ENCODE measurements at regions not wholly inside any gene's neighbourhood (a gene's known extent, or its start where the extent isn't known, plus 50 kb on each side); places are given as distances from the start of the nearest gene placed in this dataset.

DNA sequence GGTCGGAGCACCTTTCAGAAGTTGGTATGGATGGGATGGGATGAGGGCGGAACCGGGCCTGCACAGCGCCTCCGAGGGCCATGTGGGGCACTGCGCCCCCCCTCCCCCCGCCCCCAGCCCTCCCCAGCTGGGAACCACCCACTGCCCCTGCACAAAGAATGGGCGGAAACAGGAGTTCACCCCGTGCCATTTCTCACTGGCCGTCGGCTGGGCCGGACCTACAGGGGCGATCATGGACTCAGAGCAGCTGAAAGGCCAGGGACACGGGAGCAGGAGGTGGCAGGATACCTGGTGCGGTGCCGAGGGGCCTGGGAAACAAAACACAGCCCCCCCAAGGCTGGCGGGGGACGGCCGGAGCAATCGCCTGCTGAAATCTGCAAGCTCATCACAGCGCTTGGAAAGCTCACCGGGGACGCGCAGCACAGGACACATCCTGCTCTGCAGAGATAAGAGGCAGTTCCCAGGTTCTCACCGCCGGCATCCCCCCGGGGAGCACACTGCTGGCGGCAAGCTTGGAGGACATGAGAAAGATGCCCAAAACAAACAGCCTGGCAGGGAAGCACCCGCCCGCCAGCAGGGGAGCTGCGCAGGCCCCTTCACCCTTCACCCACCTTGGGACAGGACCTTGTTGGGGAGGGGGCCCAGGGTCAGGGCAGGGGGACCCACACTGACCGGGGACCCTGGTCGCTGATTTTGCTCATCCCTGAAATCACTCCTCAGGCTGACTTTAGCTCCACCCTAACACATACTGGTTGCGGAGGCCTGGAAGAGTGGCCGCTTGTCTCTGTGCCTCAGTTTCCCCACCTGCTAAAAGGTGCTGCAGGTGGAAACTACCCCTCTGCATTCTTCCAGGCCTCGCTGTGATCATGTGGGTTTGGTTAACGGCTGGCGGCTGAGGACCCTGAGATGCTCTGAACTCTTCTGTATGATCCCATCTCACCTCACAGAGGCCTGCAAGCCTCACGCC is 263.9 kb downstream of the C16orf95 start:
- no peak for DNase-seq (ENCODE audit: low spot score)
- in situ Hi-C loops (cut with HindIII; ENCODE audit: low sequenced_read_pairs), result no loop called here

DNA sequence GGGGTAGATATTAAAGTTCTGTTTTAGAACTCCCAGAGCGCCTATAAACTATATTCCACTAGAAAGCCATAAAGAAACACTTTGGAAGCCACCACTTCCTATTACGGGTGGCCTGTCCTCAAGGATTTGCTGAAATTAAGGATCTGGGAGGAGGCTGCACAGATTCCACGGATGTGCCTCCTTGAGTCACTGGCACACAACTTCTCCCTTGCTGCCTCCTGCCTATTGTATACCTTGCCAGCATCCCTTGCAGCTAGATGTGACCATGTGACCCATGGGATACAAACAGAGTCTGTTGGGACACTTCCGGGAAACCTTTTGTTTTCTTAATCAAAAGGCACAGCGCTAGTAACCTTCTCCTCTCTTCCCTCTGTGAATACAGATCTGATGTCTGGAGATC is 263.0 kb downstream of the C16orf95 start:
- no peak for DNase-seq (ENCODE audit: low spot score)
- in situ Hi-C loops (cut with HindIII; ENCODE audit: low sequenced_read_pairs), result no loop called here

DNA sequence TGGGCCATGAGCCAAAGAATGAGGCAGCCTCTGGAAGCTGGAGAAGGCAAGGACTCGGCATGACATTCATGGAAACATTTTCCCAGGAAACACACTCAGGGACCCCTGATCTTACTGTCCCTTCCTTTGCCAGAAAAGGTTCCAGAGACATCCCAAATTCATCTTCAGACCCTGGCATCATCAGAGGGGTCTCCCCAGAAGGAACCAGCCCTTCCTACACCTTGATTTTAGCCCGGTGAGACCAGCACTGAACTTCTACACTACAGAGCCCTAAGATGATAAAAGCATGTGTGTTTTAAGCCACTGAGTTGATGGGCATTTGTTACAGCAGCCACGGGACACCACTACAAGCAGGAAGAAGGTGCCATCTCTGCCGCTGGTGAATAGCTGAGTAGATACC is 262.3 kb downstream of the C16orf95 start:
- in situ Hi-C loops (cut with HindIII; ENCODE audit: low sequenced_read_pairs), result no loop called here
- no peak for DNase-seq (ENCODE audit: low spot score)

DNA sequence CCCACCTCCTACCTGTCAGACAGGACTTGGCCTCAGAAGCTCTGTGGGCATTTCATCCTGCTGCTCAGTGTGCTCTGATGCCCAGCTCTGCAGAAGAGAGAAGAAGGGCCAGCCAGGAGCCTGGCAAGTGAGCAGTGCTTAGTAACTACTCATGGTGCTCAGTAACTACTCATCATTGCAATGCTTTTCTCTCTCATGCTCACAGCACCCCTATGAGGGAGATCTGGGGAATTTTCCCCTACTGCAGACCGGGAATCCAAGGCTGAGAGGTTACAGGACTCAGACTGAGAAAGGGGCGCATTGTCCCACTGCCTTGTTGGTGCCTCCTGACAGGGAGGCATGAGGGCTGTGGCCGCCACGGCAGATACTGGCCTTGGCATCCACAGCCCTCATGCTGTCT is 261.1 kb downstream of the C16orf95 start:
- in situ Hi-C loops (cut with HindIII; ENCODE audit: low sequenced_read_pairs), result no loop called here
- no peak for DNase-seq (ENCODE audit: low spot score)

DNA sequence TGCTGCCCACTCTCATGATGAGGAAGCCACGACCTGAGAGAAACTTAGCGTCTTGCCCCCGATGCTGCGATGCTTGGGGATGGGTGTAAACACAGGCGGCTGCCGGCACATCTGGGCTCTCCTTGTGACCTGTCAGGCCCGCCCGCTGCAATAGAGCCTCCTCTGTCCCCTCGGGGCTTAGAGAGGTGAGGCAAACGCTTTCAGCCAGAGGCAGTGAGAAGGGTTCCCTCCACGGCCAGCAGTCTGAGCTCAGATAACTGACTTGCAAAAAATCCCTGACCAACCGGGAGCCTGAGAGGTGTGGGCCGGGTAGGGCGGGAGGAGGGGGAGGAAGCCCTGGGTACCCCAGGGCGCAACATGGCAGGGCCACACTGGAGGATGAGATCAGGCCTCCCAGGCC is 260.6 kb downstream of the C16orf95 start:
- in situ Hi-C loops (cut with HindIII; ENCODE audit: low sequenced_read_pairs), result no loop called here
- DNase-seq (ENCODE audit: low spot score), result no peak

DNA sequence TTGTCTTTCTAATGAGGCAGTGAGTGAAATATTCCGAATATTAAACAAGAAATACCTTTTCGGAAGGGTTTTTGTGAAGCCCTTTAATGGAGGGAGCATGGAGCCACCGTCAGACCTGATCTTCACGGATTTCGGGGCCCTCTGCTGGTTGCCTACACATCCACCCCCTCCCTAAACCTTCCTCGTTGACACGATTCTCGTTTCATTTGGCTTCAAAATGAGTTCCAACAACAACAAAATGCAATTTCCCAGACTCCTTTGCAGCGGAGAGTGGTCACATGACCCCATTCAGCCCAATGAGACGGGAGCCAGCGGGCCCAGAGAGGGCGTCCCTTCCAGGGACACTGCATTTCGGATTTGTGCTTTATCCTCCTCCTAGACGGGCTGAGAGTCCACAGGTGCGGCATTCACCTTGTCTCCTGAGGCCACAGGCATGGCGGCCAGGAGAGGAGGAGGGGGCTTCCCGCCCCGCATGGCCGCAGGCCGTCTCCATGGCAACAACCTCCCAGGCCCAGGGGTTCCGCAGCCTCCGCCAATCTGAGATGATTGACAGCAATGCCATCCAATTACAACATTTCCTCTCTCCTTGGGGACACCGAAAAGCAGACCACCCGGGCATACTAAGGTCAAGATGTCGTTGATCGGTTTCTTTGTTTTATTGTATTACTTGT is 259.8 kb downstream of the C16orf95 start:
- DNase-seq (ENCODE audit: low spot score), result no peak
- in situ Hi-C loops (cut with HindIII; ENCODE audit: low sequenced_read_pairs), result no loop called here

DNA sequence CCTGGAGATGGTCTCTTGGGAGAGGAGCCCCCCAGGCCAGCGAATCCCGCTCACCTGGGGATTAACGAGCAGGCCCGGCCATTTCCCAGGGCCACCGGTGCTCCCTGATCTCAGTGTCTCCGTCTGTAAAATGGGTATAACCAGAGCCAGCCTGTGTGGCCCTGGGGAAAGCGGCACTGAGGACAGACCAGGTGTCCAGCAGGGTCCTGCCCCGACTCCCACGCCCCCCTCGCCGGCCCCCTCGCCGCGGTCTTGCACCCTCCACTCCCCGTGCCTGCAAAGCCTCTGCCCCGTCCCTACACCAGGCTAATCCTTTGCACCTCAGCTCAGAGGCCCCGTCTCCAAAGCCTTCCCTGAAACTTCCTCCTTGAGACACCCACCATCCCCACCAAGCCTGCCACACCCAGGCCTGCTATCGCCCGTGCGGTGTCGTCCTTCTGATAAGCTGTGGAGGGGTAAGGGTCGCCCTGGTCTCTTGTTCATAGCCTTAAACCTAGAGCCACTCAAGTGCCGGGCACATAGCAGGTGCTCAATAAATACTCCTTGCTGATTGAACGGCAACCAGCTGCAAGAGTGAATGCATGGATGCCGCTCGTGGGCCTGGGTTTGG is 259.1 kb downstream of the C16orf95 start:
- in situ Hi-C loops (cut with HindIII; ENCODE audit: low sequenced_read_pairs), result no loop called here
- DNase-seq (ENCODE audit: low spot score), result no peak

DNA sequence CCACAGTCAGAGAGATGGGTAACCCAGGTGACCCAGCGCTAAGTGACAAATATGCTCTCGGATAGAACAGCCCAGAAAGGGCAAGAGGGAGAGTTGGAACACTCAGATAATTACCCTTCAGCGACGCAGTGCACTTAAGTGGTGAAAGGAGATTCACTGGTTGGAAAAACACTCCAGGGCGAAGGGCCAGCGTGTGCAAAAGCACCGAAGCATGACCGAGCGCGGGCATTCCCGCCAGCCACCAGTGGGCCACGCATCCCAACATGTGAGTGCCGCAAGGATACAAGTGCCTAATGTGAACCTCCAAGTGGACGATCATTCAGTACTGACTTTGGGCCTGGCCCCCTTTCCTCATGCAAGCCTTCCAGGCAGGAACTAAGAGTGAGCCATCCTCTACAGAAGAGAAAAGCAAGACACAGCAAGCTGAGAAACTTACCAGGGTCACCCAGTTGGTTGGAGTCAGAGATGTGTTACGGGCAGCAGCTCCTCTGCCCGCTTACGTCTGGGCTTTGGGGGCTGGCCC is 258.4 kb downstream of the C16orf95 start:
- in situ Hi-C loops (cut with HindIII; ENCODE audit: low sequenced_read_pairs), result no loop called here
- no peak for DNase-seq (ENCODE audit: low spot score)

DNA sequence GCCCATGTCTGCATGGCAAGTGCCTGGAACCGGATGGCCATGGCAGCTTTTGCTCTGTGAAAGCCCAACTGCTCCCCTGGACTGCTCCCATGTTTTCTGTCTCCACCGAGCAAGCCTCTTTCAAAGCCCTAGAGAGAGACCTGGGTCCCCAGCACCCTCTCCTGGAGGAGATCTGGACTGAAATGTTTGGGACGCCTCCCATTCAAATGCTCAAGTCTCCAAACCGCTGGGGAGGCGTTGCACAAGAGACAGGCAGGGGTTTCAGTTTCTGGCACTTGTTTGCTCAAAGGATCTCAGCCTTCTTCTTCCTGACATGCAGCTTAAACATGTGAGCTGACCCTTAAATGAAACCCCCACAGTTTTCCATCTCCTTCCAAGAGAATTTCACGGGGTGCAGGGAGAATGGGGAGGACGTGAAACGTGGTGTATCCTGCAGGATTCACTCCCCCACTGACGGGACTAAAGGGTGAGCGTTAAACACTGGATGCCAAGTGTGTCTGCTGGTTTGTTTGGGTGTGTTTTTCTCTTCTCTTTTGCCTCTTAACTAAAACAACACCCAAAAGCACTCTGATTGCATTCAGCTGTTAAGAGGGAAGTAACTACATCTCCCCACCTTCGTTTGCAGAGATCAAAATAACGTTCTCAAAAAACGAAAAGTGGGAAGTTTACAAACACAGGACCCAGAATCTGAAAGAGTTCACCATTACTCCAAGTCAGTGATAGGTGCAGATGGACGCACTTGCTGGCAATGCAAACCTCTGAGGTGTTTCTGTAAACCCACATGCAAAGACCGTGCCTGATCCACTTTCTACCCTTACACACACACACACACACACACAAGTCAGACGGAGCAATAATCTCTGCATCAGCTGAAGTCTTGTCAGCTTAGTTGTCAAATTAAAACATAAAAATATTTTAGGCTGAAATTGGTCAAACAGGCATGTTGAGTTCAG is 256.9 kb downstream of the C16orf95 start:
- in situ Hi-C loops (cut with HindIII; ENCODE audit: low sequenced_read_pairs), result no loop called here
- DNase-seq (ENCODE audit: low spot score), result no peak

DNA sequence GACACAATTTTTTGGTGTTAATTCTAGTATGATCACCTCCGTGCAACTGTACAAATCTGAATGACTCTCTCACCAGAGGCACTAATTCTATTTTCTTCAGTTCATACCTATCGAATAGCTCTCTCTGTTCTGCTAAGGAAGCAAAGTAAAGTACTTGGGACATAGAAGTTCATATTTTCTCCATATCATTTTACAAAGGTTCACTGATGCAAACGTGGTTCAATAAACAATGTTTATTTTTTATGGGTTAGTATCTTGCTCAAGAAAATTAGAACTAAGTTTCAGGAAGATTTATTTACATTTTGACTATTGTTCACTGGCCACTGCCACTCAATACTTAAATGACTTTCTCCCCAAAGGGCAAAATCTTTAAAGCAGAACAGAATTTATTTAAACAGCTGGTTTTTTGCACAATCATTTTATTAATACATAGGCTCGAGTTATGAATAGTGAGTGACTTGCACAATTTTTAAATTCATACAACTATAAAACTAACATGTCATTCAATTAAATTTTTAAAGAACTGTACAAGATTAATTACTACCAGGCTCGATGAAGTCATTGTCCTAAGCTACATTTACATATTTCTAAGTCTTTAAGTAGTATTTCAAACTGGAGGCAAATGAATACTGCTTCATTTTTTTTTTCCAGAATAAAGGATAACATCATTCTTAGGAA is 255.8 kb downstream of the C16orf95 start:
- in situ Hi-C loops (cut with HindIII; ENCODE audit: low sequenced_read_pairs), result no loop called here
- no peak for DNase-seq (ENCODE audit: low spot score)

DNA sequence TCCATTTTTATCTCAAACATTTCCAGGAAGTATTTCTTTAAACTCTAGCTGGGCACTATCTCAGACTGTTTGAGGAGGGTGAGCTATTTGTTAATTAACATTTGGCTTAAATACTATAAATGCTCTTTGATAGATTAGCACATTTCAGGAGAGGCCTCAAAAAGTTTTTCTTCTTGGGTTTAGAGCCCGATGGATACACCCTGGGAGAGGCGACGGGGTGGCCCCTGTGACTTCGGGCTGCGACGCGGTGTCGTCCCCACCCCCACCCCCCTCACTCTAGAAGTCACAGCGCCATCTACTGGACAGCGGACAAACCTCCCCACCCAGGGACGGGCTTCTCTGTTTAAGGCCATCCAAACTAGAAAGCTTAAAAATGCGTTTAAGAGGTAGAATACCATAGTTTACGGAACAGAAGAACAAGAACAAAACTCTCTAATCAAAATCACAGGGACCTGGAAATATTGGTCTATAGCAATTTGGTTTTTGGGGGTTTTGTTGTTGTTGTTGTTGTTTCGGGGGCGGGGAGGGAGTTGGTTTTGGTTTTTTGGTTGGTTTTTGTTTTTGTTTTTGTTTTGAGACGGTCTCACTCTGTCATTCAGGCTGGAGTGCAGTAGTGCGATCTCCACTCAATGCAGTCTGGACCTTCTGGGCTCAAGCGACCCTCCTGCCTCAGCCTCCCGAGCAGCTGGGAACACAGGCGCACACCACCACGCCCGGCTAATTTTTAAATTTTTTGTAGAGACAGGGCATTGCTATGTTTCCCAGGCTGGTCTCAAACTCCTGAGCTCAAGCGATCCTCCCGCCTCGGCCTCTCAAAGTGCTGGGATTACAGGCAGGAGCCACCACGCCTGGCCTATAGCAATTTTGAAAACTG is 254.4 kb downstream of the C16orf95 start:
- in situ Hi-C loops (cut with HindIII; ENCODE audit: low sequenced_read_pairs), result no loop called here
- DNase-seq (ENCODE audit: low spot score), result peak; percentile 30

DNA sequence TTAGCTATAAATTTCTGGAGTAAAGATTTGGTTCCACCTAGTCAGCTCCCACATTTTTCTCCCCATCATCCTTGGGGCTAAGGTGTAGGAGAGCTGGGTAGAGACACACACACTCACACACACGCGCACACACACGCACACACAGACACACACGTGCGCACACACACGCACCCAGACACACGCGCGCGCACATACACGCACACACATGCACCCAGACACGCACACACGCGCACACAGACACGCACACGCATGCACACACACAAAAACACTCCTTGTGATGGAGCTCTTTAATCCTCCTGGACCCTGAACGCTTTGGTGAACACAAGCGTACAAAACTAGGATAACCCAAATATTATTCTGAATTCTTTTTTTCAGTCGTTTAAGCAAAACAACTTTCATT is 253.6 kb downstream of the C16orf95 start:
- no peak for DNase-seq (ENCODE audit: low spot score)
- in situ Hi-C loops (cut with HindIII; ENCODE audit: low sequenced_read_pairs), result no loop called here

DNA sequence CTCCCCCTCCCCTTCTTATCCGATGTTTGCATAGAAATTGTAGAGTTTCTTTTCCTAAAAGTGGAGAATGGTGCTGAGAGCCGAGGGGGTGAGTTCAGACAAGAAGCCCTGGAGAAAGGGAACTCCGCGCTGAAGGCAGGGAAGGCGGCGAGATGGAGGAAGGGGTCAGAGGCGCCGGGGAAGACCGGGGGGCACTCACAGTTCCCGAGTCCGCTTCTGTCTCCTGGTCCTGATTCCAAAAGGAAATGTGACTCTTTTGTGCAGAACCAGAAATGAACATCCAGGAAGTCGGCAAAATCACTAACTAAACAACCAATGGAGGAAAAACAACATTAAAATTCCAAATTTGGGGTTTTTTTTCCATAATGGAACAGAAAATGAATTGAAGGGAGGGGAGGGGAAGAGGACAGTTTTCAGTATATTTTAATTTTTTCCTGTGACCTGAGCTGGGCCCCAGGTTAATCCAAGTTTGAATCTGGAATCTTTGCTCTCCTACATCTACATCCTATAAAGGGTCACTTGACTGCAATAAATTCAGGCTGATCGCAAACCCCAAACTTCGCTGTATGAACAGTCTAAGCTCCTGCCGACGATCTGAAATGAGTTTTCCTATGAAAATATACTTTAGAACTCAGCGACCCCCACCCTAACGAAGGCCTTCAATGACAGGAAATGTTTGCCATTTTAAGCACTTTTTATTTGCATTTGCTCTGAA is 252.3 kb downstream of the C16orf95 start:
- DNase-seq (ENCODE audit: low spot score), result no peak
- in situ Hi-C loops (cut with HindIII; ENCODE audit: low sequenced_read_pairs), result no loop called here

DNA sequence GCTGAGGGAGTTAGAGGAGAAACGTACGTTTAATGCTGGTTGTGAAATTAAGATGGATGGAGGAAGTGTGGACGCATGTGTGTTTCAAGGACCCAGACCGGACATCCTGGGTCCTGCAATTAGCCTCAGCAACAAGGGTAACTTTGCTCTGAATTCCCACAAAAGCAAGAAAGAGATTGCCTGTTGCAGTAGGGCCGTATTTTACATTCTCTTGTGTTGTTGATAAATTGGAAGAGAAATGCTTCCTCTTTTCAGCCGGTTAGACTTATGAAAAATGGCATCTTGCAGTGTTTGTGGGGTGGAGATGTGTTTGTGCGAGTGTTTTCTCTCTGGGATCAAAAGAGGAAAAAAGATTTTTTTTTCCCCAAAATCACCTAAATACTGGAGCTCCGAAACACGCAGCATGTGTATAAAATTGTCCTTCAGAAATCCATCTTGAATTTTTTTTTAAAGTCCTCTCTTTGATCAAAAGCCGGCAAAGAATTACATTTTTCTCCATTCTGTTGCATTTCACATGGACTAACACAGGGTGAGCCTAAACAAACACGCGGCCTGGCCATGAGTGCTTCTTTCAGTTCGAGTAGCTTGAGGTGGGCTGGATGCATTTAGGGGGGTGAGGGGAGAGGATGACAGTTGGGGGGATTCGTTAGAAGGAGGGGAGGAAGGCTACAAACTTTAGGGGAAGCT is 251.6 kb downstream of the C16orf95 start:
- DNase-seq (ENCODE audit: low spot score), result no peak
- in situ Hi-C loops (cut with HindIII; ENCODE audit: low sequenced_read_pairs), result no loop called here

DNA sequence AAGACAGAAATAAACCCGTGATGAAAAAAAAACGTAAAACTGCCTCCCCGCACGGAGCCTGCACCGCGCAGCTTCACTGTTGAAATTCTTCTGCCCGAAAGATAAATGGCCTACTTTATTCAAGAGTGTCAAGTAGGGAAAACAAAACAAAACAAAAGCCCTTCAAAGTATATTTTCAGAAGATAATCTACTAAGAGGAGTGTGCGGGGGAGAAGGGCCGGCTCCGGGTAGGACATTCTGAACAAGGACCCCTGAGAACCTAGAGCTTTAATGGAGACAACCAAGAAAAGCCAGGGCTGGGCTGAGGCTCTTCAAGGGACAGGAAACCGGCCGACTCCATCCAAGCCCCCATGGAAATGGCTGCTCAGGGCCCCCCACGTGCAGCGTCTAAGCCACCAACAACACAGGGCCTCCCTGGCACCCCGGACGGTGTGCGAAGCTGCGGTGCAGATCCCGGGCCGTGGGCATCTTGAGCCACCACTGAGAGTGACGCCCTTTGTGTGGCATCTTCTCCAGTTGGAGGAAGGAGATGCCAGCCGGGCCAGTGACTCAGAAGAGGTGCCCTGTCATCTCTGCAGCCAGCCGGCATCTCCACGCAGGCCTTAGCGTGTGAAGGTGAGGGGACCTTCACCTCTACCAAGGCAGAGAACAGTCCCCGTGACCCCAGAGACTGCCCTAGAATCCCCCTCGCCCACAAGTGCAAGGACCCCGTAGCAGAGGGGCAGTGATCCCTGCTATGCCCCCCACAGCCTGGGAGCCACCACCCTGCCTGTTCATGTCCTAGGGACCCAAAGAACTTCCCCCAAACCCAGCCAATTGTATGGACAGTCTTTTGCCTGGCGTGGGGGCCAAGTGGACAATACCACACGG is 250.8 kb downstream of the C16orf95 start:
- no peak for DNase-seq (ENCODE audit: low spot score)
- in situ Hi-C loops (cut with HindIII; ENCODE audit: low sequenced_read_pairs), result no loop called here

All from G401 (cell line).